HG03457 (cell line): ENCODE measurements at regions not wholly inside any gene's neighbourhood (a gene's known extent, or its start where the extent isn't known, plus 50 kb on each side); places are given as distances from the start of the nearest gene placed in this dataset.
A peak's percentile ranks its signal among the peaks of the same experiment; 100 is the strongest.
"Not testable (repeated sequence)": the region's sequence is repeated elsewhere in the genome, so short reads cannot be mapped to it uniquely, and the experiment has no call there.

Source experiments
- ATAC-seq: cut with Tn5 transposase; IDR thresholded peaks from one replicate; pipeline ENCODE4 v1.9.1; 2021; ENCODE audit warnings: moderate number of reproducible peaks; ENCODE audit not compliant: unreplicated experiment

GRCh38 chr3:118805007-118805406 lies 229.6 kb downstream of the IGSF11 start:
- ATAC-seq, result no peak

- ATAC-seq, result no peak
Measured at GRCh38 chr3:118806423-118806822, 228.2 kb downstream of the IGSF11 start.

- not testable (repeated sequence) for ATAC-seq
Measured at GRCh38 chr3:118807349-118807748, 227.3 kb downstream of the IGSF11 start.

- ATAC-seq, result no peak
Measured at GRCh38 chr3:118808723-118809122, 225.9 kb downstream of the IGSF11 start.

GRCh38 chr3:118809696-118810498 lies 224.7 kb downstream of the IGSF11 start:
- peak; percentile 58 for ATAC-seq

GRCh38 chr3:118810499-118811035 lies 224.1 kb downstream of the IGSF11 start:
- peak; percentile 11 for ATAC-seq

GRCh38 chr3:118811236-118811732 lies 223.4 kb downstream of the IGSF11 start:
- ATAC-seq, result no peak

GRCh38 chr3:118813472-118813871 lies 221.2 kb downstream of the IGSF11 start:
- no peak for ATAC-seq

GRCh38 chr3:118817748-118818165 lies 216.9 kb downstream of the IGSF11 start:
- ATAC-seq, result peak; percentile 59

GRCh38 chr3:118818386-118818785 lies 216.3 kb downstream of the IGSF11 start:
- no peak for ATAC-seq

- ATAC-seq, result no peak
Measured at GRCh38 chr3:118823626-118824025, 211.0 kb downstream of the IGSF11 start.

GRCh38 chr3:118827446-118827845 lies 207.2 kb downstream of the IGSF11 start:
- ATAC-seq, result no peak

GRCh38 chr3:118828351-118828750 lies 206.3 kb downstream of the IGSF11 start:
- no peak for ATAC-seq

- ATAC-seq, result no peak
Measured at GRCh38 chr3:118833075-118833474, 201.6 kb downstream of the IGSF11 start.

- no peak for ATAC-seq
Measured at GRCh38 chr3:118838871-118839270, 195.8 kb downstream of the IGSF11 start.

GRCh38 chr3:118842147-118842863 lies 192.3 kb downstream of the IGSF11 start:
- ATAC-seq, result no peak

GRCh38 chr3:118846176-118846575 lies 188.5 kb downstream of the IGSF11 start:
- no peak for ATAC-seq
